ENCODE measurements at regions not wholly inside any gene's neighbourhood (a gene's known extent, or its start where the extent isn't known, plus 50 kb on each side); places are given as distances from the start of the nearest gene placed in this dataset.

DNA sequence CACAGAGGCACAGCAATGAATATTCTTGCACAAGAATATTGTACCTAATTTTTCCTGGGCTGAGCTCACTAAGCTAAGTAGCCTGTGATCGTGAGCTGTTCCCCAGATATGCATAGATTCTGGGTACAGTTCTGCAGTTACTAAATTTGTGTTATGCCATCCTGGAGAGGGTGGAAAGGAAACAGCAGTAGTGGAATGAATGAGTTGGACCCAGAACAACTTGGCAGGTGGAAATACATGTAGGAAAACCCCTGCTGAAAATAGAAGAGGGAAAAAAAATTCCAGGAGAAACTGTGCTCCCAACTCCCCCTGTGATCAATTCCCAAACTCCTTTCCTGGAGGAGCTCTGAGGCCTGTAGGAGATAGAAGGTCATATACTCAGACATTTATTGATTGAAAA is 181.5 kb upstream of the MGAT5 start:
- no peak overlapping the region for H3K9ac ChIP-seq (ENCODE audit: insufficient read length, low read depth)
- no peaks in the 10 kb centered on the region for H3K4me1 ChIP-seq (ENCODE audit: insufficient read depth, insufficient read length)
- H3K27me3 ChIP-seq (ENCODE audit: insufficient read depth, insufficient read length) = no peaks in the 10 kb centered on the region
- H3K4me3 ChIP-seq (ENCODE audit: insufficient read length, low read depth) = no peak overlapping the region
- no peak for TF ChIP-seq YY1 (IDR thresholded peaks at IDR 0.05; ENCODE audit: insufficient read depth, insufficient read length)
- H3K36me3 ChIP-seq (ENCODE audit: insufficient read depth, insufficient read length, low read length) = no peaks in the 10 kb centered on the region
- no peak for DNase-seq (ENCODE audit: low read depth, low spot score)
- H3K9me3 ChIP-seq (ENCODE audit: insufficient read depth, low read length) = peaks cover 17% of the 10 kb centered on the region; the same call in 1 of the 2 replicates

DNA sequence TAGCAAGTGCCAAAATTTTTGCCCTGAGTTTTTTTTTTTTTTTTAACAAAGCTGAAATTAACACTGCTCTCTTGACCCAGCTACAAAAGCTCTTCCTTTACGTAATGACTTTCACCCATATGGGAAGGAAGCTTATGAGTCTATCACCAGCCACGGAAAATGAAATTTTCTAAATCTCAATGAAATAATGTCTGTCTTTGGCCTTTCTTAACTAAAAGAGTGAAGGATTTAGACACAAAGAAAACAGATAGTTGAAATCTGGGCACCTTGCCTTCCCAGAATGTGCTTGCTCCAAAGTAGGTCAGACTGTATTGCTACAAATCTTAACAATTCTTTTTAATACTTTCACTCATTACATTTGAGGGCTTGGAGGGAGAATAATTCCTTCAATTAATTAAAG is 180.8 kb upstream of the MGAT5 start:
- no peak for DNase-seq (ENCODE audit: low read depth, low spot score)
- TF ChIP-seq ZNF274 (IDR thresholded peaks at IDR 0.05; ENCODE audit: low read depth, low read length) (no peak), SUZ12 (IDR thresholded peaks at IDR 0.05; ENCODE audit: extremely low read depth, insufficient read depth, insufficient read length) (no peak), YY1 (IDR thresholded peaks at IDR 0.05; ENCODE audit: insufficient read depth, insufficient read length) (no peak)
- no peaks in the 10 kb centered on the region for H3K27me3 ChIP-seq (ENCODE audit: insufficient read depth, insufficient read length)
- H3K9ac ChIP-seq (ENCODE audit: insufficient read length, low read depth) = no peak overlapping the region
- no peak overlapping the region for H3K4me3 ChIP-seq (ENCODE audit: insufficient read length, low read depth)
- H3K9me3 ChIP-seq (ENCODE audit: insufficient read depth, low read length) = peaks cover 17% of the 10 kb centered on the region; the same call in 1 of the 2 replicates
- no peaks in the 10 kb centered on the region for H3K36me3 ChIP-seq (ENCODE audit: insufficient read depth, insufficient read length, low read length)
- no peaks in the 10 kb centered on the region for H3K4me1 ChIP-seq (ENCODE audit: insufficient read depth, insufficient read length)

DNA sequence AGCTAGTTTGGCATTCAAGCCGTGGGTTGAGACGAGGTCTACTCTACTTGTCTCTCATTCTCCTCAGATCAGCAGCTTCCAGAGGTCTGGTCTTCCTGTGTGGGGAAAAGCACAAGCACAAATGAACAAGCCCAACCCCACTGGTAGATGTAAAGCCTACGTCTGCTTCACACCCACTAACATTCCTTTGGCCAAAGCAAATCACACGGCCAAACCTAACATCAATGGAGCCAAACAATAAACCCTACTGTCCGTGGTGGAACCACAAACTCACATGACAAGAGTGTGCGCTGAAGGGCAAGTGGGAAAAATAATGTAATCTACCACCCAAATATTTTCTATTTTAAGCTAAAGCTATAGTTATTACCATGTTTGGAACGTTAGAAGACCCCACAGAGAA is 179.3 kb upstream of the MGAT5 start:
- no peaks in the 10 kb centered on the region for H3K27me3 ChIP-seq (ENCODE audit: insufficient read depth, insufficient read length)
- H3K4me1 ChIP-seq (ENCODE audit: insufficient read depth, insufficient read length) = no peaks in the 10 kb centered on the region
- DNase-seq (ENCODE audit: low read depth, low spot score) = no peak
- no peak overlapping the region for H3K9ac ChIP-seq (ENCODE audit: insufficient read length, low read depth)
- TF ChIP-seq YY1 (IDR thresholded peaks at IDR 0.05; ENCODE audit: insufficient read depth, insufficient read length) (no peak), ZNF274 (IDR thresholded peaks at IDR 0.05; ENCODE audit: low read depth, low read length) (no peak), SUZ12 (IDR thresholded peaks at IDR 0.05; ENCODE audit: extremely low read depth, insufficient read depth, insufficient read length) (no peak)
- peaks cover 17% of the 10 kb centered on the region; the same call in 1 of the 2 replicates for H3K9me3 ChIP-seq (ENCODE audit: insufficient read depth, low read length)
- H3K4me3 ChIP-seq (ENCODE audit: insufficient read length, low read depth) = no peak overlapping the region
- H3K36me3 ChIP-seq (ENCODE audit: insufficient read depth, insufficient read length, low read length) = no peaks in the 10 kb centered on the region

DNA sequence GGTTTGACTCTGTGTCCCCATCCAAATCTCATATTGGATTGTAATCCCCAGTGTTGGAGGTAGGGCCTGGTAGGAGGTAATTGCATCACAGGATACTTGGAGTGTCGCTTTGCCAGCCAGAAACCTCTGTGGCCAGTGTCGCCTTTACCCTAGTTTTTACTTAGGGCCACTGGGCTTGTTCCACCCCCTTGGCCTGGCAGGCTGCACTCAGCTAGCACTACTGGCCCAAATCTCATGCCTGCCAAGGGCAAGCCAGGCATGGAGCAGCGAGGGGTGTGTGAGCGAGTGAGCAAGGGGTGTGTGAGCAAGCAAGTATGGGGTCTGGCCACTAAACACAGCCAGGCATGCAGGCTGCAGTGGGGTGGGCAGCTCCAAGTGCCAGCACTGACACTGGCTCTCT is 178.7 kb upstream of the MGAT5 start:
- Histone ChIP-seq H3K4me3 (ENCODE audit: insufficient read length, low read depth) (no peak overlapping the region), H3K36me3 (ENCODE audit: insufficient read depth, insufficient read length, low read length) (no peaks in the 10 kb centered on the region), H3K9ac (ENCODE audit: insufficient read length, low read depth) (no peak overlapping the region), H3K27me3 (ENCODE audit: insufficient read depth, insufficient read length) (no peaks in the 10 kb centered on the region), H3K4me1 (ENCODE audit: insufficient read depth, insufficient read length) (peaks cover 2% of the 10 kb centered on the region), H3K9me3 (ENCODE audit: insufficient read depth, low read length) (peaks cover 17% of the 10 kb centered on the region; the same call in 1 of the 2 replicates)
- no peak for DNase-seq (ENCODE audit: low read depth, low spot score)
- TF ChIP-seq SUZ12 (IDR thresholded peaks at IDR 0.05; ENCODE audit: extremely low read depth, insufficient read depth, insufficient read length) (no peak), ZNF274 (IDR thresholded peaks at IDR 0.05; ENCODE audit: low read depth, low read length) (no peak), YY1 (IDR thresholded peaks at IDR 0.05; ENCODE audit: insufficient read depth, insufficient read length) (no peak)

- no peak overlapping the region for H3K4me3 ChIP-seq (ENCODE audit: insufficient read length, low read depth)
- no peak for DNase-seq (ENCODE audit: low read depth, low spot score)
- no peak overlapping the region for H3K9ac ChIP-seq (ENCODE audit: insufficient read length, low read depth)
- H3K9me3 ChIP-seq (ENCODE audit: insufficient read depth, low read length) = peaks cover 17% of the 10 kb centered on the region; the same call in 1 of the 2 replicates
- no peaks in the 10 kb centered on the region for H3K27me3 ChIP-seq (ENCODE audit: insufficient read depth, insufficient read length)
- H3K36me3 ChIP-seq (ENCODE audit: insufficient read depth, insufficient read length, low read length) = no peaks in the 10 kb centered on the region
- H3K4me1 ChIP-seq (ENCODE audit: insufficient read depth, insufficient read length) = peaks cover 2% of the 10 kb centered on the region
- no peak for TF ChIP-seq ZNF274 (IDR thresholded peaks at IDR 0.05; ENCODE audit: low read depth, low read length)
- TF ChIP-seq YY1 (IDR thresholded peaks at IDR 0.05; ENCODE audit: insufficient read depth, insufficient read length) = no peak
- TF ChIP-seq SUZ12 (IDR thresholded peaks at IDR 0.05; ENCODE audit: extremely low read depth, insufficient read depth, insufficient read length) = no peak
These were observed 175.5 kb upstream of the MGAT5 start for GRCh38 chr2:134078354-134078753.

GRCh38 chr2:134079373-134079772 is 174.5 kb upstream of the MGAT5 start:
- no peak for TF ChIP-seq YY1 (IDR thresholded peaks at IDR 0.05; ENCODE audit: insufficient read depth, insufficient read length)
- no peak for TF ChIP-seq SUZ12 (IDR thresholded peaks at IDR 0.05; ENCODE audit: extremely low read depth, insufficient read depth, insufficient read length)
- TF ChIP-seq ZNF274 (IDR thresholded peaks at IDR 0.05; ENCODE audit: low read depth, low read length) = no peak
- no peak for DNase-seq (ENCODE audit: low read depth, low spot score)
- Histone ChIP-seq H3K27me3 (ENCODE audit: insufficient read depth, insufficient read length) (no peaks in the 10 kb centered on the region), H3K9me3 (ENCODE audit: insufficient read depth, low read length) (peaks cover 17% of the 10 kb centered on the region; the same call in 1 of the 2 replicates), H3K9ac (ENCODE audit: insufficient read length, low read depth) (no peak overlapping the region), H3K4me1 (ENCODE audit: insufficient read depth, insufficient read length) (peaks cover 2% of the 10 kb centered on the region), H3K36me3 (ENCODE audit: insufficient read depth, insufficient read length, low read length) (no peaks in the 10 kb centered on the region), H3K4me3 (ENCODE audit: insufficient read length, low read depth) (no peak overlapping the region)

- no peak overlapping the region for H3K9ac ChIP-seq (ENCODE audit: insufficient read length, low read depth)
- no peak overlapping the region for H3K4me3 ChIP-seq (ENCODE audit: insufficient read length, low read depth)
- peaks cover 2% of the 10 kb centered on the region for H3K4me1 ChIP-seq (ENCODE audit: insufficient read depth, insufficient read length)
- TF ChIP-seq YY1 (IDR thresholded peaks at IDR 0.05; ENCODE audit: insufficient read depth, insufficient read length) (no peak), SUZ12 (IDR thresholded peaks at IDR 0.05; ENCODE audit: extremely low read depth, insufficient read depth, insufficient read length) (no peak), ZNF274 (IDR thresholded peaks at IDR 0.05; ENCODE audit: low read depth, low read length) (no peak)
- no peaks in the 10 kb centered on the region for H3K27me3 ChIP-seq (ENCODE audit: insufficient read depth, insufficient read length)
- peak; percentile 30 for DNase-seq (ENCODE audit: low read depth, low spot score)
- H3K9me3 ChIP-seq (ENCODE audit: insufficient read depth, low read length) = peaks cover 10% of the 10 kb centered on the region; the same call in 1 of the 2 replicates
- H3K36me3 ChIP-seq (ENCODE audit: insufficient read depth, insufficient read length, low read length) = no peaks in the 10 kb centered on the region
These were observed 173.3 kb upstream of the MGAT5 start for GRCh38 chr2:134080386-134081089.
